Suprapubic skin (tissue), 3 donors: ENCODE measurements at regions not wholly inside any gene's neighbourhood (a gene's known extent, or its start where the extent isn't known, plus 50 kb on each side); places are given as distances from the start of the nearest gene placed in this dataset.

Experiments used
- POLR2AphosphoS5 ChIP-seq, 3 donors: sonication (generic); formaldehyde crosslinking; IDR thresholded peaks; one replicate each; pipeline ENCODE4 v1.6.1; 2017; ENCODE audit warnings: antibody characterized with exemption in 3 of 3
- TF ChIP-seq, protein P1 (sequence below), 2 donors: fragments of 200-600 bp in 1 of 2; fragments of 450-650 bp in 1 of 2; sonication (generic) in 1 of 2; IDR thresholded peaks; one replicate each; pipeline ENCODE4 v1.5.1; 2016 to 2019; ENCODE audit warnings: antibody characterized with exemption in 2 of 2, mild to moderate bottlenecking in 1 of 2, moderate library complexity in 1 of 2

GRCh38 chr2:223210489-223210888, 158.5 kb downstream of the KCNE4 start:
- TF ChIP-seq POLR2AphosphoS5 (IDR thresholded peaks at IDR 0.05), result no peak
- TF ChIP-seq, protein P1, sequence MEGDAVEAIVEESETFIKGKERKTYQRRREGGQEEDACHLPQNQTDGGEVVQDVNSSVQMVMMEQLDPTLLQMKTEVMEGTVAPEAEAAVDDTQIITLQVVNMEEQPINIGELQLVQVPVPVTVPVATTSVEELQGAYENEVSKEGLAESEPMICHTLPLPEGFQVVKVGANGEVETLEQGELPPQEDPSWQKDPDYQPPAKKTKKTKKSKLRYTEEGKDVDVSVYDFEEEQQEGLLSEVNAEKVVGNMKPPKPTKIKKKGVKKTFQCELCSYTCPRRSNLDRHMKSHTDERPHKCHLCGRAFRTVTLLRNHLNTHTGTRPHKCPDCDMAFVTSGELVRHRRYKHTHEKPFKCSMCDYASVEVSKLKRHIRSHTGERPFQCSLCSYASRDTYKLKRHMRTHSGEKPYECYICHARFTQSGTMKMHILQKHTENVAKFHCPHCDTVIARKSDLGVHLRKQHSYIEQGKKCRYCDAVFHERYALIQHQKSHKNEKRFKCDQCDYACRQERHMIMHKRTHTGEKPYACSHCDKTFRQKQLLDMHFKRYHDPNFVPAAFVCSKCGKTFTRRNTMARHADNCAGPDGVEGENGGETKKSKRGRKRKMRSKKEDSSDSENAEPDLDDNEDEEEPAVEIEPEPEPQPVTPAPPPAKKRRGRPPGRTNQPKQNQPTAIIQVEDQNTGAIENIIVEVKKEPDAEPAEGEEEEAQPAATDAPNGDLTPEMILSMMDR (IDR thresholded peaks at IDR 0.05), result no peak
